D721Med (cell line): ENCODE measurements at regions not wholly inside any gene's neighbourhood (a gene's known extent, or its start where the extent isn't known, plus 50 kb on each side); places are given as distances from the start of the nearest gene placed in this dataset.

Source experiments
- DNase-seq: peaks from one replicate; pipeline ENCODE4 v3.0.0; 2011; ENCODE audit warnings: low spot score; ENCODE audit not compliant: insufficient read length
- FAIRE-seq: peaks from 2 replicates; lab custom pipeline; 2011; peaks lifted over from hg19 to GRCh38; lab: Jason Lieb, UNC
- CTCF ChIP-seq: IDR thresholded peaks from 2 replicates; pipeline ENCODE4 v1.5.1; 2012; ENCODE audit warnings: mild to moderate bottlenecking, control low read depth; ENCODE audit not compliant: insufficient read depth; ENCODE audit errors: missing control alignments

- TF ChIP-seq CTCF = no peak
- no peak for DNase-seq
- FAIRE-seq = no peak
These were observed 195.4 kb upstream of the LPP start for GRCh38 chr3:187958432-187959003.

- FAIRE-seq (no peak), DNase-seq (no peak)
- no peak for TF ChIP-seq CTCF
These were observed 193.1 kb upstream of the LPP start for GRCh38 chr3:187960820-187961219.

- FAIRE-seq (no peak), DNase-seq (no peak)
- no peak for TF ChIP-seq CTCF
These were observed 192.6 kb upstream of the LPP start for GRCh38 chr3:187961366-187961765.

- no peak for TF ChIP-seq CTCF
- FAIRE-seq (no peak), DNase-seq (no peak)
These were observed 190.8 kb upstream of the LPP start for GRCh38 chr3:187963003-187963676.

GRCh38 chr3:187963677-187964385 lies 190.1 kb upstream of the LPP start:
- no peak for TF ChIP-seq CTCF
- DNase-seq = no peak
- no peak for FAIRE-seq

GRCh38 chr3:187964760-187965159 lies 189.2 kb upstream of the LPP start:
- DNase-seq (no peak), FAIRE-seq (no peak)
- no peak for TF ChIP-seq CTCF

- DNase-seq (no peak), FAIRE-seq (no peak)
- TF ChIP-seq CTCF = no peak
These were observed 187.9 kb upstream of the LPP start for GRCh38 chr3:187966096-187966495.
